Lower lobe of right lung (tissue), 2 donors: ENCODE measurements at regions not wholly inside any gene's neighbourhood (a gene's known extent, or its start where the extent isn't known, plus 50 kb on each side); places are given as distances from the start of the nearest gene placed in this dataset.

Experiments used
- ATAC-seq, 2 donors: fragments of 200-7000 bp; cut with Tn5 transposase; one replicate each; pipeline ENCODE4 v1.9.1; 2020 to 2022; ENCODE audit warnings: mild to moderate bottlenecking in 2 of 2, moderate library complexity in 2 of 2
- DNase-seq: peaks from one replicate; pipeline ENCODE4 v3.0.0-alpha.2; 2020
- H3K27ac ChIP-seq: fragments of 200-600 bp; one replicate; pipeline ENCODE4 v1.8.0; 2022
- H3K27me3 ChIP-seq: fragments of 200-600 bp; one replicate; pipeline ENCODE4 v1.8.0; 2022; ENCODE audit warnings: low read depth
- H3K36me3 ChIP-seq: fragments of 200-600 bp; one replicate; pipeline ENCODE4 v1.8.0; 2022; ENCODE audit warnings: mild to moderate bottlenecking
- H3K4me1 ChIP-seq: fragments of 200-600 bp; one replicate; pipeline ENCODE4 v1.8.0; 2022
- H3K4me3 ChIP-seq: fragments of 200-600 bp; one replicate; pipeline ENCODE4 v1.8.0; 2022; ENCODE audit warnings: mild to moderate bottlenecking
- H3K9me3 ChIP-seq: fragments of 200-600 bp; one replicate; pipeline ENCODE4 v1.8.0; 2022
- intact Hi-C: fragments of 100-400 bp; cut with DNase I; formaldehyde crosslinking; loops from one replicate; pipeline ENCODE4 v1.11.0; 2022
- TF ChIP-seq, protein P1 (sequence below): fragments of 200-600 bp; IDR thresholded peaks from one replicate; pipeline ENCODE4 v1.8.0; 2022; ENCODE audit warnings: antibody characterized with exemption, mild to moderate bottlenecking
- donor health status: DM: no; HTN: yes; CAD: no; lungs with severe emphysema.

GRCh38 chr10:123604506-123604905 is 61.6 kb upstream of the GPR26 start:
- TF ChIP-seq, protein P1, sequence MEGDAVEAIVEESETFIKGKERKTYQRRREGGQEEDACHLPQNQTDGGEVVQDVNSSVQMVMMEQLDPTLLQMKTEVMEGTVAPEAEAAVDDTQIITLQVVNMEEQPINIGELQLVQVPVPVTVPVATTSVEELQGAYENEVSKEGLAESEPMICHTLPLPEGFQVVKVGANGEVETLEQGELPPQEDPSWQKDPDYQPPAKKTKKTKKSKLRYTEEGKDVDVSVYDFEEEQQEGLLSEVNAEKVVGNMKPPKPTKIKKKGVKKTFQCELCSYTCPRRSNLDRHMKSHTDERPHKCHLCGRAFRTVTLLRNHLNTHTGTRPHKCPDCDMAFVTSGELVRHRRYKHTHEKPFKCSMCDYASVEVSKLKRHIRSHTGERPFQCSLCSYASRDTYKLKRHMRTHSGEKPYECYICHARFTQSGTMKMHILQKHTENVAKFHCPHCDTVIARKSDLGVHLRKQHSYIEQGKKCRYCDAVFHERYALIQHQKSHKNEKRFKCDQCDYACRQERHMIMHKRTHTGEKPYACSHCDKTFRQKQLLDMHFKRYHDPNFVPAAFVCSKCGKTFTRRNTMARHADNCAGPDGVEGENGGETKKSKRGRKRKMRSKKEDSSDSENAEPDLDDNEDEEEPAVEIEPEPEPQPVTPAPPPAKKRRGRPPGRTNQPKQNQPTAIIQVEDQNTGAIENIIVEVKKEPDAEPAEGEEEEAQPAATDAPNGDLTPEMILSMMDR, result no peak
- no peak for ATAC-seq
- H3K27me3 ChIP-seq, result peaks cover 10% of the 10 kb centered on the region
- no peaks in the 10 kb centered on the region for H3K36me3 ChIP-seq
- intact Hi-C loops, result no loop called here
- no peaks in the 10 kb centered on the region for H3K9me3 ChIP-seq
- DNase-seq, result no peak
- no peak overlapping the region for H3K4me3 ChIP-seq
- no peak overlapping the region for H3K27ac ChIP-seq
- H3K4me1 ChIP-seq, result no peaks in the 10 kb centered on the region

GRCh38 chr10:123606006-123606405 is 60.1 kb upstream of the GPR26 start:
- H3K9me3 ChIP-seq, result no peaks in the 10 kb centered on the region
- DNase-seq (no peak), ATAC-seq (no peak)
- no peaks in the 10 kb centered on the region for H3K36me3 ChIP-seq
- H3K27me3 ChIP-seq, result peaks cover 10% of the 10 kb centered on the region
- TF ChIP-seq, protein P1, result no peak
- no peaks in the 10 kb centered on the region for H3K4me1 ChIP-seq
- intact Hi-C loops, result no loop called here
- H3K4me3 ChIP-seq, result no peak overlapping the region
- no peak overlapping the region for H3K27ac ChIP-seq

DNA sequence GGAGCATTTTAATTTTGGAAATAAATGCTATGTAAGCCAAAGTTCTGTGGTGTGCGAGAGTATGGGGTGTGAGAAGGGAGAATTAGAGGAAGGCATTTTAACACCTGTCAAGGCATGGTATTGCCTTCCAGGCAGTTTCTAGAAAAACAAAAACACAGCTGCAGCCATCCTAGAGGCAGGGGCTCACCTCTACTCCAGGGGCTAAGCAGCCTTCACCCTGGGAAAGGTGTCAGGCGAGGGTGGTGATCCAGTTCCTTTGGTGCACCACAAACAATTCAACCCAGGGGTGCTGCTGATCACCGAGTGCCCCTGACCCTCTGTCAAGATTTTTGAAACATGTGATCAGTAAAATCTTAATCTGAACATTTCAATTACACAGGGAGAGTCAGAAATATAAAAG is 59.2 kb upstream of the GPR26 start:
- no peaks in the 10 kb centered on the region for H3K36me3 ChIP-seq
- intact Hi-C loops, result no loop called here
- ATAC-seq (no peak), DNase-seq (no peak)
- H3K4me3 ChIP-seq, result no peak overlapping the region
- no peaks in the 10 kb centered on the region for H3K9me3 ChIP-seq
- H3K27ac ChIP-seq, result no peak overlapping the region
- TF ChIP-seq, protein P1, result no peak
- no peaks in the 10 kb centered on the region for H3K4me1 ChIP-seq
- peaks cover 13% of the 10 kb centered on the region for H3K27me3 ChIP-seq

DNA sequence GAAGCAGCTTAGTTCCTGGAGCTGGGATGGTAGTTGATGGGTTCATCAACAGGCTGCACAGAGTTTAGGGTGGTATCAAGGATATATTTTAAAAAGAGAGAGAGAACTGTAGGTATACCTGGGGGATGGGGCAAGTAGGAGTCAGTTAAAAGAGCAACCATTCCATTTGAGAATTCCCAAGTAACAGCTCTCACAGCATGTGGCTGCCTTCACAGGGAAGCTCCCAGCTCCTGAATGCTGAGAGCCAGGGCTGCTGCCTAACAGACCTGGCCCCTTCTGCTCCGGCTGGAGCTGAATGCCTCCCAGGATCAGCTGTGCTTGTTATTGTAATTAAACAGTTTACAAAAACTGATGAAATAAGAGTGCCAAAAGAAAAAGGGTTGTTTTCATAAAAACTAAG is 58.8 kb upstream of the GPR26 start:
- H3K27me3 ChIP-seq, result peaks cover 14% of the 10 kb centered on the region

DNA sequence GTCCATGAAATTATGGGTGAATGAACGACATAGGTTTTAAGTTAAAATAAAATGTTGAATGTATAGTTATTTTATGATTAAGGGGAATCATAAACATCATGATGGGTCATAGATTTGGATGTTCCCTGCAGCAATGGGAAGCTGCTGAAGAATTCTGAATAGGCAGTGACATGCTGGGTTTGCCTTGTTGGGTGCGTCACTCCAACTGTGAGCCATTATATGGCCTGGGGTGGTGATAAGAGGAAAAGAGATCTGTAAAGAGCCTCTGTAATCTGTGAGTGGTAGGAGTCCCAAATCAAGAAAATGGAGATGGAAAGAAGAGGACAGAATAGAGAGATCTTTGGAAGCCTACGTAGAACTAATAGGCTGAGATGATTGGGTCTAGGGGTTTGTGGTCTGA is 58.1 kb upstream of the GPR26 start:
- H3K9me3 ChIP-seq, result no peaks in the 10 kb centered on the region
- H3K27ac ChIP-seq, result no peak overlapping the region
- TF ChIP-seq, protein P1, result no peak
- no peaks in the 10 kb centered on the region for H3K36me3 ChIP-seq
- DNase-seq (no peak), ATAC-seq (no peak)
- H3K27me3 ChIP-seq, result peaks cover 14% of the 10 kb centered on the region
- H3K4me1 ChIP-seq, result no peaks in the 10 kb centered on the region
- H3K4me3 ChIP-seq, result no peak overlapping the region
- intact Hi-C loops, result no loop called here

More for the DNA sequence above, 58.8 kb upstream of the GPR26 start:
- ATAC-seq, result no peak
- TF ChIP-seq, protein P1, result no peak
- H3K4me1 ChIP-seq, result no peaks in the 10 kb centered on the region
- DNase-seq, result no peak
- no peaks in the 10 kb centered on the region for H3K36me3 ChIP-seq
- H3K27ac ChIP-seq, result no peak overlapping the region
- H3K4me3 ChIP-seq, result no peak overlapping the region
- no peaks in the 10 kb centered on the region for H3K9me3 ChIP-seq
- intact Hi-C loops, result no loop called here

- DNase-seq (no peak), ATAC-seq (no peak)
- no peaks in the 10 kb centered on the region for H3K4me1 ChIP-seq
- H3K36me3 ChIP-seq, result no peaks in the 10 kb centered on the region
- TF ChIP-seq, protein P1, result no peak
- peaks cover 8% of the 10 kb centered on the region for H3K27me3 ChIP-seq
- intact Hi-C loops, result no loop called here
- H3K9me3 ChIP-seq, result no peaks in the 10 kb centered on the region
- H3K27ac ChIP-seq, result no peak overlapping the region
- no peak overlapping the region for H3K4me3 ChIP-seq
Observed at GRCh38 chr10:123611243-123611642, 54.9 kb upstream of the GPR26 start.
